Astrocyte of the hippocampus (primary cell): ENCODE measurements at regions not wholly inside any gene's neighbourhood (a gene's known extent, or its start where the extent isn't known, plus 50 kb on each side); places are given as distances from the start of the nearest gene placed in this dataset.

Source experiments
- DNase-seq: peaks from one replicate; pipeline ENCODE4 v3.0.0; 2011; ENCODE audit warnings: low read depth, low spot score

DNA sequence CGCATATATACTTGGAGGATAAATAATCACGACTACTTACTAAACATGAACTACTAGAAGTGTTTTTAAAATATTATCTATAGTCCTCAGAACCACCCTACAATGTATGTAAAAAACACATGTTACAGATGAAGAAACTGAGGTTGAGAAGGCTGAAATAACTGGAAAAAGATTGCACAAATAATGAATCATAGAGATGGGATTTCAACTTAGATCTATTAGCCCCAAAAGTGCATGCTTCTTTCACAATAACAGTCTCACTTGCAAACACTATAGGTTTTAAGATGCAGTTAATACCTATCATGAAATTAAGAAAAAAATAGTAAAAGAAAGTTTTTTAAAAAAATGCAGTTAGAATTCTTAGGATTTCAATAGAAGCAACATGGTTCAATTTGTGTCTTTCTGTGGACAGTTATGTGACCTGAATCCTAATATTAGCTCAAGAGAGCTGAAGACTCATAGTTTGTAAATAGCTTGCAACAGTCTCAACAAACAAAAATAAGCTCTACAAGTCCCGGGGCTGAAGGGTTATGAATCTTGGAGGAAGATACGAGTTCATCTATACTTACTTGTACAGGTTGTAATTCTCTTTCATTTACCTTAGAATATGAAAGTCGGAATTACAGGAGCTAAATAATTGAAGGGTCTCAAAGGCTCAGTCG, 58.6 kb upstream of the NTPCR start:
- DNase-seq: no peak

DNA sequence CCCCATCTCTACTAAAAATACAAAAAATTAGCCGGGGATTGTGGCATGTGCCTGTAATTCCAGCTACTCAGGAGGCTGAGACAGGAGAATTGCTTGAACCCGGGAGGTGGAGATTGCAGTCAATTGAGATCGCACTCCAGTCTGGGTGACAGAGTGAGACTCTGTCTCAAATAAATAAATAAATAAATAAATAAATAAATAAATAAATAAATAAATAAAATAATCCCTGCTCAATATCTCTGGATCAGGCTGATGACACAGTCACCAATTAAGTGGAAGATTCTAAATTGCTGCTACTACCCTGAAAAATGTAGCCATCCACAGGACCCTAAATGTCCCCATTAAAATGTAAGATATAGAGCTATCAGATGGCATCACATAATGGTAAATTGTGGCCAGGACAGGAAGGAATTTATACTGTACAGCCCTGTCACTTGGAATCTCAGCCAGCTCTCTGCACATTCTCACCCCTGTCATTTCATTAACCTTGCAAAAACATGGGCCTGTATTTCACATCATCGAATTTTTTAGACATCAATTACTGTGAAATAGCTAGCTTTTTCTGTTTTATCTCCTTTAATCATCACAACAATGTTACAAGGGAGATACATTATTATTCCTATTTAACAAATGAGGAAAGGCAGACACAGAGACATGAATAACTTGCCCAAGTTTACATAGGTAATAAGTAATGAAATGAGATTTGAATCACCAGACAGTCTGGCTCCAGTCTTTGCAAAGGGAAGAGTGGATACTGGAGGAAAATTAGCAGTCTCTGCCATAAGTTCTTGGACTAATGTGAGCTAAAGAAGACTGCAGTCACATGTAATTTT, 56.7 kb upstream of the NTPCR start:
- DNase-seq: no peak

DNA sequence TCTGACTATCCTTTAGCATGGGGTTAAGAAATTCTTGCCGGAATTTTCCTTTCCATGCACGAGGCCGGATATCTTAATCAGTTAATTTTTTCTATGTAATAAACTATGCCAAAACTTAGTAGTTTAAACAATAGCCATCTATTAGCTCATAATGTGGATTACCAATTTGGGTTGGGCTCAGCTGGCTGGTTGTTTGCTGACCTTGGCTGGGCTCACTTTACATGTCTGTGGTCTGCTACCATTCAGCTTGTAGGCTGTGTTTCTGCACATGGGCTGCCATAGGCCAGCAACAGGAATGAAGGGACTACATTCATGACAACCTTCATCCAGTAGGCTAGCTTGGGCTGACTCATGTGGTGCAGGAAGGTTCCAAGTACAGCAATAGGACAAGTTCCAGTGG, 56.0 kb upstream of the NTPCR start:
- no peak for DNase-seq

DNA sequence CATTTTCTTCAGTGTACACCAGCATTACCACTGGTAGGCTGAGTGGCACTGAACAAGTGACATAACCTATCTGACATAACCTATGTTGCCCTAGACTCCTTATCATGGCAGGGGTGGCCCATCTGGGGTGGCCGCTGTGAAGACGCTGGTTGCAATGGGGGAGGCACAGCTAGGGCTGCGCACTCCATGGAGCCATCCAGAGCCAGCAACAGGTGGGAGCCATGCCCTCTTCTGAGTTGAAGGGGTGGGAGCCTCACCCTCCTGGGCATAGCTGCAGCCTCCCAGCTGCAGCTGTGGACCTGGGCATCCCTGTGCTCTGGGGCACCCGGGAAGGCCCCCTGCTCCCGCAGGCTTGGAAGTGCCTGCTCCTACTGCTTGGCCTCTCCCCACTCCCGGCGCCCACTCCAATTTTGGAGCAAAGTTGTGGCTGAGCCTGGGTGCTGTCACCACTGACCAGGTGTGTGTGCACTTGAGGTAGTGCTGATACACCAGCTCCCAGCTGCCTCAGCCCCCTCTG, 52.4 kb upstream of the NTPCR start:
- no peak for DNase-seq

DNA sequence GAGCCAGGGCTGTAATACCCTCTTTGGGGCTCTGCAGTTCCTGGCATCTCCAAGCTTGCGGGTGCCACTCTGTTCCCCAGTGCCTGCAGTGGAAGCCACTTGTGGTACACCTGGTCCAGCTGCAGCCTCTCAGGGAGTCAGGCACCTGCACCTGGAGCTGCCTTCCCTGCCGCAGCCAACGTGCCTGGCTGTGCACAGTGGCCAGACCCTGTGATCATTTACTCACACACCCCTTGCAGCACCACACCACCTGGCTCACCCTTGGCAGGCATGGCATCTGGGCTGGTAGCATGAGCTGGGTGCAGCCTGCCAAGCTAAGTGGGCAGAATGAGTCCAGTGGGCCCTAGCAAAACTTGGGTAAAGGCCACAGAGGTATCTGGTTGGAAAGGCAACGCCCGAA, 51.1 kb upstream of the NTPCR start:
- DNase-seq: no peak

DNA sequence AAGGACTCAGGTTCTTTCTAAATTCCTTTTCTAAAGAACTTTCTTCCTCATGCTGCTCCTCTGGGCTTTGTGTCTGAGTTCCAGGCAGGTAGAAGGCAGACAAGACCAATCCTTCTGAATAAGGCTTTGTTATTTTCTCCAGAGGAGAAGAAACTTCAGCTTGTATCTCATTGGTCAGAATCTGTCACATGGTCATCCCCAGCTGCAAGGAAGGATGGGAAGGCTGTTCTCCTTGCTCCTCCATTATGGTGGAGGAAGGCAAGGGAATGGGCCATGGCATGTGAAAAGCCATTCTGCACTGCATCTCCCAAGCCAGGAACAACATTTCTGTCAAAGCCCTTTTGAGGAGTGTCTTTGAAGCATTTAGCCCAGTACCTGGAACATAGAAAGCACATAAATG, 50.6 kb upstream of the NTPCR start:
- DNase-seq: no peak
